AG09319 (cell line): ENCODE measurements at regions not wholly inside any gene's neighbourhood (a gene's known extent, or its start where the extent isn't known, plus 50 kb on each side); places are given as distances from the start of the nearest gene placed in this dataset.

Experiments used
- DNase-seq: peaks from one replicate; pipeline ENCODE4 v3.0.0-alpha.2; 2010; ENCODE audit warnings: low read depth; ENCODE audit errors: extremely low read depth
- CTCF ChIP-seq: IDR thresholded peaks from 2 replicates; pipeline ENCODE4 v1.5.1; 2011; ENCODE audit warnings: low read depth, mild to moderate bottlenecking, inconsistent platforms, low read length, moderate library complexity

- no peak for DNase-seq
- TF ChIP-seq CTCF, result no peak
Measured at GRCh38 chr3:7793786-7794185, 707.8 kb upstream of the LMCD1 start.

DNA sequence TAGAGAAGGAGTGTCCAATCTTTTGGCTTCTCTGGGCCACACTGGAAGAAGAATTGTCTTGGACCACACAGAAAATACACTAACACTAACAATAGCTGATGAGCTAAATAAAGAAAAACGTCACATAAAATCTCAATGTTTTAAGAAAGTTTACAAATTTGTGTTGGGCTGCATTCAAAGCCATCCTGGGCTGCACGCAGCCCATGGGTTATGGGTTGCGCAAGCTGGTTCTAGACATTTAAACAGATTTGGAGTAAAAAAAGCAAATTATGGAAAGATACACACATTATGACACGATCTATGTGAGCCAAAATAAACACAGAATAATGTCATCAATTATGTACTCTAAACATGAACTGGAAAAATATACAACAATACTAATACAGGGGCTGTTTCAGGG is 703.3 kb upstream of the LMCD1 start:
- TF ChIP-seq CTCF, result no peak
- no peak for DNase-seq

DNA sequence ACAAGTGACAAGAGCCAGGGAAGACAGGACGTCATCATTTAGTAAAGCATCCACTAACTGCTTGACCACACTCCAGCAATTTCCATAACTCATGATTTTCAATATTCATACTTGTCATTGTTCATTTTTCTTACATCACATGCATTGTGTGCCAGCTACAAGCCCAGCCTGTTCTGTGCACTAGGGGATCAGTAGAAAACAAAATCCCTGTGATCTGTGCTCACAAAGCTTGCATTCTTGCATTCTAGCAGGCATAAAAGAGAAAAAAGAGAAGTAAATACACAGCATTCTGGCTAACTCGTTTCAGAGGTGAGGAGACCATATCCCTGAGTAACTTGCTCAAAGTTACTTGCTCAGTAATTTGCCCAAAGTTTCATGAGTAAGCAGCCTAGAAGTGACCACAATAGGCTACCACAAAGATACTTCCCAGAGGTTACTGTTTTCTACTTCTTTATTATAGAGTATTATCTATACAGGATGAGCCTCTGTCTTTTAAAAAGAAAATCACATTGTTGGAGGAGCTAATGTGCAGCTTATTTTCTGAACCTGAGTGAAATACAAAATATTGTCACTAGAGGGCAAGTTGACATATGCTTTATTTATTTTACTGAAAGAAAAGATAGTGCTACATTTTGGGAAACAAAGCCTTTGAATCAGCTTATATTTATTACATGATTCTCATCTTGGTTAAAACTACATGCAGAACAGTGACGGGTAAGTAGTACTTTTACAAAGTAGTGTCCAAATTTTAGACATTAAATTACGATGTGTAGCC is 701.4 kb upstream of the LMCD1 start:
- no peak for DNase-seq
- no peak for TF ChIP-seq CTCF

DNA sequence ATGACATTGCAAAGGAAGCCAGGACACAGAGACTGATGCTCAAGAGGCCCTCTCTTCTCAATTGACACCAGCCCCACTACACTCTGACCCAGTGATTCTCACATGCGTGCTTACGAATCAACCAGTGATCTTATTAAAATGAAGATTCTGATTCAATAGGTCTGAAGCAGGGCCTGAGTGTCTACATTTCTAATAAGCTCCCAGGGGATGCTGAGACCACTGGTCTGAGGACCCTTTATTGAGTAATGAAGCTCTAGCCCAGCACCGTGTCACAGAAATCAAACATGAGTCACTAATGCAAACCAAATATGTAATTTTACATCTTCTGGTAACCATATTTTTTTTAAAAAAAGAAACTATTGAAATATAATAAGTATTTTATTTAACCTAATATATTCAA is 689.1 kb upstream of the LMCD1 start:
- no peak for DNase-seq
- no peak for TF ChIP-seq CTCF

DNA sequence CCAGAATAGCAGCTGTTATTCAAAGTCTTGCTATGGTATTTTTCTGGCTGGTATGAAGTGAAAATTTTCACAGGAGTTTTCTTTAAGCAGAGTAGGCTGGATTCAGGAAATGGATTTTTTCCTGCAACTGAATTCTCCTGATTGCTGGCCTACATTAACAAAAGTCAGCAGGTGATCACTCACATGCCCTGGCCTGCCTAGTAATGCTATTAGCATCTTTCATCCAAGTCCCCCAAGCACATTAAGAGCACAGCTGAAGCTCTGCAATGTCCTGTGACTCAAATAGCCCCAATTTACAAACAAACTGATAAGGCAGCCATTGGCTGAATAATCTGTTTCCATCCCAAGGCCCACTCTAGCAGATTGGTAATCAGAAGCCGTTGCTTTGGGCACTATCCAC is 688.3 kb upstream of the LMCD1 start:
- no peak for DNase-seq
- no peak for TF ChIP-seq CTCF

DNA sequence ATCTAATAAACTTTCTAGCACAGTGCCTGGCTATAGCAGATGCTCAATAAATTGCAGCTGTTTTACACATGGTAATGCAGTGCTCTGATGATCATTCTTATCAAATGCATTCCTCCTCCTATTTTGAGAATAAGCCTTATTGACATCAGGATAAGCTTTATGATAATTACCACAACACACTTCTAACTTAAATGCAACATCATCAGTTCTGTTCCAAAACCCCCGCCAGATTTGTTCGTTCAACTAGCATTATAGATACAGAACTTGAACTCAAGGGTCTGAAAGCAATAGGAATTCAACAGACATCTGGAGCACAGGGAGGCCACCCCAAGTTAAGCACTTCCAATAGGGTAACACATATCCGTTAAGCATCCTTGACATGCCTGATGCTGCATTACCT is 684.4 kb upstream of the LMCD1 start:
- DNase-seq, result no peak
- TF ChIP-seq CTCF, result no peak

DNA sequence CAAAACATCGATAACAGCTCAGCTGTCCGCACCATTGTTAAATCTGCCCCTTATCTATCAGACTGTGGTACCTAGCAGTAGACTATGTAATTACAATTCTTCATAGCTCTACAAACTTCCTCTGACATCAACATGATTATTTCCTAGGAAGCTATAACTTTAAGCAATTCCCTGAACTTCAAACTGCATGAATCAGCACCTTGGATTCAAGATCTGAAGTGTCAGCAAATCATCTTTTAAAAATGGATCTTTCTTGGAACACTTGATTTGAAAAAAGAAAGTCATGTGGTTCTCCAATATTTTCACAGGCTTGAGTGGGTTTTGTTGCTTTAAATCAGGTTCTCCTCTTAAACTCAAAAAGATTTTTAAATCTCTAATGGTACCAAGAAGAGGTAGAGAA is 680.7 kb upstream of the LMCD1 start:
- TF ChIP-seq CTCF, result no peak
- no peak for DNase-seq
